Esophagus muscularis mucosa (tissue), 3 donors: ENCODE measurements at regions not wholly inside any gene's neighbourhood (a gene's known extent, or its start where the extent isn't known, plus 50 kb on each side); places are given as distances from the start of the nearest gene placed in this dataset.

ENCODE experiments used
- POLR2A ChIP-seq: fragments of 450-650 bp; IDR thresholded peaks from one replicate; pipeline ENCODE4 v1.6.1; 2017; ENCODE audit warnings: antibody characterized with exemption, moderate library complexity, mild to moderate bottlenecking, low read depth
- POLR2AphosphoS5 ChIP-seq, 2 donors: sonication (generic); formaldehyde crosslinking; IDR thresholded peaks; one replicate each; pipeline ENCODE4 v1.6.1; 2017; ENCODE audit warnings: antibody characterized with exemption in 2 of 2
- TF ChIP-seq, protein P1 (sequence below), 3 experiments: fragments of 200-600 bp in 2 of 3; fragments of 450-650 bp in 1 of 3; sonication (generic) in 2 of 3; IDR thresholded peaks; one replicate each; pipeline ENCODE4 v1.5.1; 2017 to 2019; ENCODE audit warnings: antibody characterized with exemption in 3 of 3, mild to moderate bottlenecking in 2 of 3, moderate library complexity in 1 of 3

DNA sequence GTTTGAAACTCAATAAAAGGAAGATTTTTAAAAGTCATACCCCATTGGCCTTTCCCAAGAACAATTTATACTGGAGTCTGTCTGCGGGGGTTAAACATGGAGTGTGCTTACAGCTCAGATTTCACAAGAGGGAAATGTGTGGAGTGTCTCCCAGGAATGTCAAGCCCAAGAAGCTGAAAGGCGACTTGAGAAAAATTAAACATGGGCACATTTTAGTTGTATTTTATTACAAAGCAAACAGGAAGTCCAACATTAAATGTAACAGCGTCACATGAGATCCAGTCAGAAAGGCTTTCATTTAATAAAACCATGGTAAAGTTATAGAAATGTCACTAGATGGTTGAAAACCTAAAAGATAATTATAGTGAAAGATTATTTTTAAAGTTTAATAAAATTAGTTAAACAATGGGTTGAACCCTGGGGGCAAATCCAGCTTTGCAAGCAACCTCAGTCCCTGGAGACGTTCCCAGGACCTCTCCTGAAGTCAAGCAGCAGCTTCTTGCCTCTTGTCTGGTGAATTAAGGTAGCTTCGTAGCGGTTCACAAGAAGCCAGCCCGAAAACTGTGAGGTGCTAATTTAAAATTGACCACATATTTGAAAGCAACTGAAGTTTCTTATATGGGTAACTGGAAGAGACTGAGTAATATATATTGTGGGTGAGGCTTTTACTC is 168.4 kb upstream of the EDNRA start:
- TF ChIP-seq, protein P1, sequence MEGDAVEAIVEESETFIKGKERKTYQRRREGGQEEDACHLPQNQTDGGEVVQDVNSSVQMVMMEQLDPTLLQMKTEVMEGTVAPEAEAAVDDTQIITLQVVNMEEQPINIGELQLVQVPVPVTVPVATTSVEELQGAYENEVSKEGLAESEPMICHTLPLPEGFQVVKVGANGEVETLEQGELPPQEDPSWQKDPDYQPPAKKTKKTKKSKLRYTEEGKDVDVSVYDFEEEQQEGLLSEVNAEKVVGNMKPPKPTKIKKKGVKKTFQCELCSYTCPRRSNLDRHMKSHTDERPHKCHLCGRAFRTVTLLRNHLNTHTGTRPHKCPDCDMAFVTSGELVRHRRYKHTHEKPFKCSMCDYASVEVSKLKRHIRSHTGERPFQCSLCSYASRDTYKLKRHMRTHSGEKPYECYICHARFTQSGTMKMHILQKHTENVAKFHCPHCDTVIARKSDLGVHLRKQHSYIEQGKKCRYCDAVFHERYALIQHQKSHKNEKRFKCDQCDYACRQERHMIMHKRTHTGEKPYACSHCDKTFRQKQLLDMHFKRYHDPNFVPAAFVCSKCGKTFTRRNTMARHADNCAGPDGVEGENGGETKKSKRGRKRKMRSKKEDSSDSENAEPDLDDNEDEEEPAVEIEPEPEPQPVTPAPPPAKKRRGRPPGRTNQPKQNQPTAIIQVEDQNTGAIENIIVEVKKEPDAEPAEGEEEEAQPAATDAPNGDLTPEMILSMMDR (IDR thresholded peaks at IDR 0.05), result no peak
- TF ChIP-seq POLR2AphosphoS5 (IDR thresholded peaks at IDR 0.05), result no peak
- TF ChIP-seq POLR2A, result no peak
